Lung (tissue), 11 donors: ENCODE measurements at regions not wholly inside any gene's neighbourhood (a gene's known extent, or its start where the extent isn't known, plus 50 kb on each side); places are given as distances from the start of the nearest gene placed in this dataset.

ENCODE experiments used
- ATAC-seq: fragments of 200-7000 bp; cut with Tn5 transposase; one replicate; pipeline ENCODE4 v1.9.1; 2020; ENCODE audit warnings: moderate number of reproducible peaks; ENCODE audit not compliant: insufficient read depth, low FRiP score
- DNase-seq, 3 donors: peaks; one replicate each; pipeline ENCODE4 v3.0.0-alpha.2; 2013 to 2017
- H3K27ac ChIP-seq, 2 donors: one replicate each; pipeline ENCODE4 v1.5.1; 2013; ENCODE audit warnings: mild to moderate bottlenecking in 2 of 2, moderate library complexity in 2 of 2, control low read depth in 1 of 2, inconsistent platforms in 1 of 2, low read depth in 1 of 2, low read length in 1 of 2
- H3K27me3 ChIP-seq, 3 donors: one replicate each; pipeline ENCODE4 v1.5.1; 2013; ENCODE audit warnings: low read length in 2 of 3; ENCODE audit not compliant: control insufficient read depth in 3 of 3, insufficient read depth in 3 of 3
- H3K36me3 ChIP-seq, 4 donors: one replicate each; pipeline ENCODE4 v1.5.1; 2013; ENCODE audit warnings: low read length in 4 of 4, mild to moderate bottlenecking in 1 of 4, moderate library complexity in 1 of 4; ENCODE audit not compliant: control insufficient read depth in 4 of 4, insufficient read depth in 4 of 4
- H3K4me1 ChIP-seq, 5 donors: one replicate each; pipeline ENCODE4 v1.5.1; 2013; ENCODE audit warnings: low read length in 5 of 5, mild to moderate bottlenecking in 2 of 5, moderate library complexity in 1 of 5; ENCODE audit not compliant: control insufficient read depth in 5 of 5, insufficient read depth in 5 of 5
- H3K4me3 ChIP-seq: one replicate; pipeline ENCODE4 v1.5.1; 2013; ENCODE audit warnings: mild to moderate bottlenecking, control low read depth, moderate library complexity
- H3K9ac ChIP-seq, 2 donors: one replicate each; pipeline ENCODE4 v1.5.1; 2013; ENCODE audit warnings: low read length in 2 of 2, control low read depth in 1 of 2; ENCODE audit not compliant: insufficient read depth in 1 of 2
- H3K9me3 ChIP-seq, 4 donors: one replicate each; pipeline ENCODE4 v1.5.1; 2013; ENCODE audit warnings: low read length in 3 of 4, mild to moderate bottlenecking in 1 of 4, moderate library complexity in 1 of 4; ENCODE audit not compliant: control insufficient read depth in 4 of 4, insufficient read depth in 3 of 4
- CTCF ChIP-seq: IDR thresholded peaks from 2 replicates; pipeline ENCODE4 v1.5.1; 2012; ENCODE audit warnings: mild to moderate bottlenecking; ENCODE audit errors: control extremely low read depth, extremely low read depth
- WGBS, 2 donors: extraction: QIAGEN DNeasy Blood & Tissue Kit; methylation state at CpG; one replicate each; pipeline ENCODE4 v1.1.7; 2013; 5-methylcytosine and 5-hydroxymethylcytosine counted together
- donor health status: control.
- donor health status: control.
- donor health status: Bipolar disorder and iron deficiency.
- donor health status: healthy.
- donor health status: DM: yes; HTN: yes; CAD: no.

- DNase-seq: no peak
- Histone ChIP-seq H3K27me3 (no peaks in the 10 kb centered on the region), H3K4me1 (no peaks in the 10 kb centered on the region), H3K27ac (no peak overlapping the region), H3K4me3 (no peak overlapping the region), H3K36me3 (no peaks in the 10 kb centered on the region), H3K9me3 (peaks cover 0 to 2% (median 0%) of the 10 kb centered on the region in 4 donors), H3K9ac (no peak overlapping the region)
- TF ChIP-seq CTCF: no peak
- ATAC-seq: no peak
- WGBS, 2 donors: 91 to 97% methylated on average over 5 of the region's 5 CpGs
Observed at GRCh38 chr13:22625691-22626090, 555.1 kb upstream of the SGCG start.

GRCh38 chr13:22629374-22629773 is 551.4 kb upstream of the SGCG start:
- H3K4me3 ChIP-seq: no peak overlapping the region
- H3K9ac ChIP-seq: no peak overlapping the region
- H3K9me3 ChIP-seq: no peaks in the 10 kb centered on the region
- H3K27ac ChIP-seq: no peak overlapping the region
- 80% methylated on average over 2 of the region's 2 CpGs for WGBS, 2 donors
- no peaks in the 10 kb centered on the region for H3K27me3 ChIP-seq
- no peak for ATAC-seq
- no peaks in the 10 kb centered on the region for H3K36me3 ChIP-seq
- DNase-seq: no peak
- TF ChIP-seq CTCF: no peak
- H3K4me1 ChIP-seq: no peaks in the 10 kb centered on the region

GRCh38 chr13:22642088-22642487 is 538.7 kb upstream of the SGCG start:
- no peaks in the 10 kb centered on the region for H3K27me3 ChIP-seq
- no peaks in the 10 kb centered on the region for H3K4me1 ChIP-seq
- 91 to 93% methylated on average over 8 of the region's 8 CpGs for WGBS, 2 donors
- ATAC-seq (no peak), DNase-seq (no peak)
- H3K9ac ChIP-seq: no peak overlapping the region
- H3K9me3 ChIP-seq: peaks cover 0 to 7% (median 0%) of the 10 kb centered on the region in 4 donors
- H3K36me3 ChIP-seq: no peaks in the 10 kb centered on the region
- H3K27ac ChIP-seq: no peak overlapping the region
- no peak for TF ChIP-seq CTCF
- H3K4me3 ChIP-seq: no peak overlapping the region

GRCh38 chr13:22644941-22645340 is 535.8 kb upstream of the SGCG start:
- Histone ChIP-seq H3K4me3 (no peak overlapping the region), H3K27ac (no peak overlapping the region), H3K36me3 (no peaks in the 10 kb centered on the region), H3K4me1 (no peaks in the 10 kb centered on the region), H3K27me3 (no peaks in the 10 kb centered on the region), H3K9ac (no peak overlapping the region), H3K9me3 (peaks cover 0 to 7% (median 0%) of the 10 kb centered on the region in 4 donors)
- ATAC-seq (no peak), DNase-seq (no peak)
- 69 to 79% methylated on average over 4 of the region's 4 CpGs for WGBS, 2 donors
- TF ChIP-seq CTCF: no peak
